ENCODE measurements at regions not wholly inside any gene's neighbourhood (a gene's known extent, or its start where the extent isn't known, plus 50 kb on each side); places are given as distances from the start of the nearest gene placed in this dataset.
"Not testable (repeated sequence)": the region's sequence is repeated elsewhere in the genome, so short reads cannot be mapped to it uniquely, and the experiment has no call there.

- H3K27ac ChIP-seq (ENCODE audit: insufficient read depth in 1 of 2, low read depth in 1 of 2, low read length in 2 of 2, poor library complexity in 1 of 2, severe bottlenecking in 2 of 2); CTCF ChIA-PET; H3K4me1 ChIP-seq (ENCODE audit: control extremely low read depth in 1 of 4, control insufficient read depth in 4 of 4, insufficient read depth in 4 of 4, low read length in 3 of 4); H3K36me3 ChIP-seq (ENCODE audit: control insufficient read depth in 4 of 4, insufficient read depth in 4 of 4, low read length in 3 of 4); H3K27me3 ChIP-seq (replicated peaks in 2 of 5; ENCODE audit: control insufficient read depth in 4 of 5, insufficient read depth in 5 of 5, low read length in 4 of 5); DNase-seq; POLR2A ChIA-PET; H3K4me3 ChIP-seq (ENCODE audit: control insufficient read depth in 1 of 7, extremely low read depth in 1 of 7, insufficient read depth in 4 of 7, low read depth in 2 of 7, low read length in 6 of 7): not testable (repeated sequence)
- 96% methylated on average over 6 of the region's 10 CpGs for WGBS (ENCODE audit: insufficient coverage)
- H3K9me3 ChIP-seq (ENCODE audit: control extremely low read depth in 1 of 5, control insufficient read depth in 4 of 5, insufficient read depth in 2 of 5, low read depth in 1 of 5, low read length in 4 of 5), result peaks cover 0 to 13% (median 0%) of the 10 kb centered on the region in 5 experiments
These were observed 380.4 kb upstream of the NDST4 start for GRCh38 chr4:115493770-115494169.

GRCh38 chr4:115491686-115492085 lies 378.3 kb upstream of the NDST4 start:
- H3K4me1 ChIP-seq (ENCODE audit: control extremely low read depth in 1 of 4, control insufficient read depth in 4 of 4, insufficient read depth in 4 of 4, low read length in 3 of 4), result no peaks in the 10 kb centered on the region
- no peak for DNase-seq
- H3K36me3 ChIP-seq (ENCODE audit: control insufficient read depth in 4 of 4, insufficient read depth in 4 of 4, low read length in 3 of 4), result no peaks in the 10 kb centered on the region
- H3K4me3 ChIP-seq (ENCODE audit: control insufficient read depth in 1 of 7, extremely low read depth in 1 of 7, insufficient read depth in 4 of 7, low read depth in 2 of 7, low read length in 6 of 7), result no peak overlapping the region
- no peak overlapping the region for H3K27ac ChIP-seq (ENCODE audit: insufficient read depth in 1 of 2, low read depth in 1 of 2, low read length in 2 of 2, poor library complexity in 1 of 2, severe bottlenecking in 2 of 2)
- ChIA-PET CTCF (no interaction called here), POLR2A (no interaction called here)
- H3K9me3 ChIP-seq (ENCODE audit: control extremely low read depth in 1 of 5, control insufficient read depth in 4 of 5, insufficient read depth in 2 of 5, low read depth in 1 of 5, low read length in 4 of 5), result peaks cover 0 to 13% (median 0%) of the 10 kb centered on the region in 5 experiments
- WGBS (ENCODE audit: insufficient coverage), result no CpG with 5 or more reads among the region's 1 CpG
- no peaks in the 10 kb centered on the region for H3K27me3 ChIP-seq (replicated peaks in 2 of 5; ENCODE audit: control insufficient read depth in 4 of 5, insufficient read depth in 5 of 5, low read length in 4 of 5)

- Histone ChIP-seq H3K36me3 (ENCODE audit: control insufficient read depth in 4 of 4, insufficient read depth in 4 of 4, low read length in 3 of 4) (no peaks in the 10 kb centered on the region), H3K9me3 (ENCODE audit: control extremely low read depth in 1 of 5, control insufficient read depth in 4 of 5, insufficient read depth in 2 of 5, low read depth in 1 of 5, low read length in 4 of 5) (peaks cover 0 to 7% (median 0%) of the 10 kb centered on the region in 5 experiments), H3K27ac (ENCODE audit: insufficient read depth in 1 of 2, low read depth in 1 of 2, low read length in 2 of 2, poor library complexity in 1 of 2, severe bottlenecking in 2 of 2) (no peak overlapping the region), H3K27me3 (replicated peaks in 2 of 5; ENCODE audit: control insufficient read depth in 4 of 5, insufficient read depth in 5 of 5, low read length in 4 of 5) (no peaks in the 10 kb centered on the region), H3K4me3 (ENCODE audit: control insufficient read depth in 1 of 7, extremely low read depth in 1 of 7, insufficient read depth in 4 of 7, low read depth in 2 of 7, low read length in 6 of 7) (no peak overlapping the region), H3K4me1 (ENCODE audit: control extremely low read depth in 1 of 4, control insufficient read depth in 4 of 4, insufficient read depth in 4 of 4, low read length in 3 of 4) (no peaks in the 10 kb centered on the region)
- 91% methylated on average over 2 of the region's 2 CpGs for WGBS (ENCODE audit: insufficient coverage)
- DNase-seq, result no peak
- CTCF ChIA-PET, result interaction anchor here (0.9 to 1.3 kb wide), 2 partner anchors 9 to 11 kb away, joined by 3 read pairs; no protein-coding TSS in a partner anchor
- POLR2A ChIA-PET, result no interaction called here
These were observed 375.9 kb upstream of the NDST4 start for GRCh38 chr4:115489279-115489678.

- ChIA-PET POLR2A (no interaction called here), CTCF (no interaction called here)
- peaks cover 0 to 4% (median 0%) of the 10 kb centered on the region in 5 experiments for H3K9me3 ChIP-seq (ENCODE audit: control extremely low read depth in 1 of 5, control insufficient read depth in 4 of 5, insufficient read depth in 2 of 5, low read depth in 1 of 5, low read length in 4 of 5)
These were observed 372.0 kb upstream of the NDST4 start for GRCh38 chr4:115485402-115485801.

GRCh38 chr4:115484479-115484878 lies 371.1 kb upstream of the NDST4 start:
- no peaks in the 10 kb centered on the region for H3K36me3 ChIP-seq (ENCODE audit: control insufficient read depth in 4 of 4, insufficient read depth in 4 of 4, low read length in 3 of 4)
- H3K4me1 ChIP-seq (ENCODE audit: control extremely low read depth in 1 of 4, control insufficient read depth in 4 of 4, insufficient read depth in 4 of 4, low read length in 3 of 4), result no peaks in the 10 kb centered on the region
- H3K27ac ChIP-seq (ENCODE audit: insufficient read depth in 1 of 2, low read depth in 1 of 2, low read length in 2 of 2, poor library complexity in 1 of 2, severe bottlenecking in 2 of 2), result no peak overlapping the region
- H3K4me3 ChIP-seq (ENCODE audit: control insufficient read depth in 1 of 7, extremely low read depth in 1 of 7, insufficient read depth in 4 of 7, low read depth in 2 of 7, low read length in 6 of 7), result no peak overlapping the region
- H3K27me3 ChIP-seq (replicated peaks in 2 of 5; ENCODE audit: control insufficient read depth in 4 of 5, insufficient read depth in 5 of 5, low read length in 4 of 5), result no peaks in the 10 kb centered on the region
- no peak for DNase-seq
- peaks cover 0 to 2% (median 0%) of the 10 kb centered on the region in 5 experiments for H3K9me3 ChIP-seq (ENCODE audit: control extremely low read depth in 1 of 5, control insufficient read depth in 4 of 5, insufficient read depth in 2 of 5, low read depth in 1 of 5, low read length in 4 of 5)
- ChIA-PET POLR2A (no interaction called here), CTCF (no interaction called here)
- 67% methylated on average over 2 of the region's 4 CpGs for WGBS (ENCODE audit: insufficient coverage)

More at GRCh38 chr4:115485402-115485801, 372.0 kb upstream of the NDST4 start:
- H3K27me3 ChIP-seq (replicated peaks in 2 of 5; ENCODE audit: control insufficient read depth in 4 of 5, insufficient read depth in 5 of 5, low read length in 4 of 5), result no peaks in the 10 kb centered on the region
- no peaks in the 10 kb centered on the region for H3K36me3 ChIP-seq (ENCODE audit: control insufficient read depth in 4 of 4, insufficient read depth in 4 of 4, low read length in 3 of 4)
- WGBS (ENCODE audit: insufficient coverage), result no CpG with 5 or more reads among the region's 2 CpGs
- H3K4me1 ChIP-seq (ENCODE audit: control extremely low read depth in 1 of 4, control insufficient read depth in 4 of 4, insufficient read depth in 4 of 4, low read length in 3 of 4), result no peaks in the 10 kb centered on the region
- no peak overlapping the region for H3K27ac ChIP-seq (ENCODE audit: insufficient read depth in 1 of 2, low read depth in 1 of 2, low read length in 2 of 2, poor library complexity in 1 of 2, severe bottlenecking in 2 of 2)
- no peak for DNase-seq
- H3K4me3 ChIP-seq (ENCODE audit: control insufficient read depth in 1 of 7, extremely low read depth in 1 of 7, insufficient read depth in 4 of 7, low read depth in 2 of 7, low read length in 6 of 7), result no peak overlapping the region

GRCh38 chr4:115470763-115471162 lies 357.3 kb upstream of the NDST4 start:
- Histone ChIP-seq H3K4me3 (ENCODE audit: control insufficient read depth in 1 of 7, extremely low read depth in 1 of 7, insufficient read depth in 4 of 7, low read depth in 2 of 7, low read length in 6 of 7) (no peak overlapping the region), H3K4me1 (ENCODE audit: control extremely low read depth in 1 of 4, control insufficient read depth in 4 of 4, insufficient read depth in 4 of 4, low read length in 3 of 4) (no peaks in the 10 kb centered on the region), H3K27ac (ENCODE audit: insufficient read depth in 1 of 2, low read depth in 1 of 2, low read length in 2 of 2, poor library complexity in 1 of 2, severe bottlenecking in 2 of 2) (no peak overlapping the region), H3K36me3 (ENCODE audit: control insufficient read depth in 4 of 4, insufficient read depth in 4 of 4, low read length in 3 of 4) (no peaks in the 10 kb centered on the region), H3K9me3 (ENCODE audit: control extremely low read depth in 1 of 5, control insufficient read depth in 4 of 5, insufficient read depth in 2 of 5, low read depth in 1 of 5, low read length in 4 of 5) (no peaks in the 10 kb centered on the region), H3K27me3 (replicated peaks in 2 of 5; ENCODE audit: control insufficient read depth in 4 of 5, insufficient read depth in 5 of 5, low read length in 4 of 5) (no peaks in the 10 kb centered on the region)
- DNase-seq, result no peak
- ChIA-PET CTCF (no interaction called here), POLR2A (no interaction called here)
- WGBS (ENCODE audit: insufficient coverage), result no CpG with 5 or more reads among the region's 1 CpG

- H3K4me1 ChIP-seq (ENCODE audit: control extremely low read depth in 1 of 4, control insufficient read depth in 4 of 4, insufficient read depth in 4 of 4, low read length in 3 of 4); H3K27me3 ChIP-seq (replicated peaks in 2 of 5; ENCODE audit: control insufficient read depth in 4 of 5, insufficient read depth in 5 of 5, low read length in 4 of 5); POLR2A ChIA-PET; H3K9me3 ChIP-seq (ENCODE audit: control extremely low read depth in 1 of 5, control insufficient read depth in 4 of 5, insufficient read depth in 2 of 5, low read depth in 1 of 5, low read length in 4 of 5); CTCF ChIA-PET; H3K36me3 ChIP-seq (ENCODE audit: control insufficient read depth in 4 of 4, insufficient read depth in 4 of 4, low read length in 3 of 4); DNase-seq; H3K4me3 ChIP-seq (ENCODE audit: control insufficient read depth in 1 of 7, extremely low read depth in 1 of 7, insufficient read depth in 4 of 7, low read depth in 2 of 7, low read length in 6 of 7); H3K27ac ChIP-seq (ENCODE audit: insufficient read depth in 1 of 2, low read depth in 1 of 2, low read length in 2 of 2, poor library complexity in 1 of 2, severe bottlenecking in 2 of 2): not testable (repeated sequence)
- WGBS (ENCODE audit: insufficient coverage), result 96% methylated on average over 4 of the region's 4 CpGs
These were observed 345.9 kb upstream of the NDST4 start for GRCh38 chr4:115459301-115459700.

Measured in common myeloid progenitor, CD34-positive (primary cell).